ENCODE measurements at regions not wholly inside any gene's neighbourhood (a gene's known extent, or its start where the extent isn't known, plus 50 kb on each side); places are given as distances from the start of the nearest gene placed in this dataset.

GRCh38 chr4:123345935-123346300 is 50.7 kb upstream of the SPRY1 start:
- TF ChIP-seq POLR2A (IDR thresholded peaks at IDR 0.05) (no peak), CTCF (IDR thresholded peaks at IDR 0.05 in 4 of 5, conservative IDR thresholded peaks at IDR 0.05 in 1 of 5) (no peak)

Measured in gastrocnemius medialis (tissue), 4 donors.